NT2/D1 (cell line): ENCODE measurements at regions not wholly inside any gene's neighbourhood (a gene's known extent, or its start where the extent isn't known, plus 50 kb on each side); places are given as distances from the start of the nearest gene placed in this dataset.

Experiments
- SUZ12 ChIP-seq: IDR thresholded peaks from 2 replicates; pipeline ENCODE4 v1.6.1; 2011; ENCODE audit not compliant: insufficient read length, insufficient read depth; ENCODE audit errors: extremely low read depth
- ZNF274 ChIP-seq: IDR thresholded peaks from 2 replicates; pipeline ENCODE4 v1.6.1; 2011; ENCODE audit warnings: mild to moderate bottlenecking, low read depth, low read length

DNA sequence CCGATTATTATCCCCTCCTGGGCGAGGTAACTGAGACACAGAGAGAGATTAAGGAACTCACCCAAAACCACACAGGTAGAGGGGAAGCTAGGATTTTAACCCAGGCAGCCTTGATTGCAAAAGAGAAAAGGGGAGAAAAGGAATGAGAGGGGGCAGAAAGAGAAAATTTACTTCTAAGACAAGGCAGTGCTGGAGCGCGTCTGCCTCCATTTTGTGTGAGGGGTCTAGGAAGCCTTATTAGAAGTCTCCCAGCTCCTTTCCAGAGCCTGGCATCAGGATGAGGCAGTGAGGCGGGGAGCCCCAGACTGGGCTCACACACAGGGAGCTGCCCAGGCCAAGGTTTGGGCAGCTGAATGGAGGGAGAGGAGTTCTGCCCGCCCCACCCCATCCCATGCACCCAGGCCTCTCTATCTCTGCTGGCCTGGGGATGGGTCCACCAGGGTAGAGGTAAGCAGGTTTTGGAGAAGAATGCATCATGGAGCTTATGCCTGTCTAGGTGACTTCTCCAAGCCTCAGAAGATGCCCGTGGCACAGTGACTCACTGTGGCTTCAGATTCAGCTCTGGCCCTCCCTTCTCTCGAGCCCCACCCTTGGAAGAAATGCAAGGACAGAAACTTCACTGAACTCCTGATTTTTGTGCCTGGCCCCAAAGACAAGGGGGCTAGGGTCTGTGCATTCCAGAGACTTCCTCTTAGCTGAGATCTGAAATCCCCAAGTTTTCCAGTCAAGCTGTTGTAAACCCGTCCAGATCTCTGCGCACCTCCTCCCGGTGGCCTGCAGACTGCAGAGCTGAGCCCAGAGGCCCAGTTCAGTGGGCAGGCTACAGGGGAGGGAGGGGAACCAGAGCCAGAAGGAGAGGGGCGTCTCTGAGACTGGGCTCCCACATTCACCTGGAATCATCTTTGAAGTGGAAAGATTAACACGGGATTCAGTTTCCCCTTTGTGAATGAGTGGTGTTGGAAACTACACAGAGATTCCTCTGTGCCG lies 95.1 kb upstream of the CDH5 start:
- no peak for TF ChIP-seq SUZ12
- no peak for TF ChIP-seq ZNF274
